ENCODE measurements at regions not wholly inside any gene's neighbourhood (a gene's known extent, or its start where the extent isn't known, plus 50 kb on each side); places are given as distances from the start of the nearest gene placed in this dataset.

DNA sequence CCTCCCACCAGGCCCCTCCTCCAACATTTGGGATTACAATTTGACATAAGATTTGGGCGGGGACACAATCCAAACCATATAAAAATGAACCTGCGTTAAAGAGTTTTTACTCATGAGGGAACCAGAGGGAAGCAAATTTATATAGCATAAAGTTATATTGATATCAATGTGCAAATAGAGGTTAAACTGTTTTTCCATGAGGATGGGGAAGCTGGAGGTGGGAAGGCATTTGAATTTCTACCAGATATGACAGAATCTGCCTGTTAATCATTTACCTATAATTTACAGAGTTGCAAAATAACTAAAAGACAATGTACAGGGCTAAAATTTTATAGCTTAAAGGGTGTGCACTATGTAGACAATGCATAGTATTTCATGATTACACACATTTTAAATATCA is 322.0 kb upstream of the FKBP1C start:
- Histone ChIP-seq H3K4me3 (ENCODE audit: low read depth, low read length) (no peak overlapping the region), H3K4me1 (ENCODE audit: control insufficient read depth, insufficient read depth, low read length) (no peaks in the 10 kb centered on the region), H3K27ac (ENCODE audit: extremely low read depth, low read depth, low read length) (no peak overlapping the region), H3K9me3 (ENCODE audit: control insufficient read depth, insufficient read depth, low read depth, low read length) (no peaks in the 10 kb centered on the region), H3K36me3 (ENCODE audit: control insufficient read depth in 2 of 2, insufficient read depth in 1 of 2, low read length in 2 of 2) (no peaks in the 10 kb centered on the region)
- POLR2A ChIA-PET = no interaction called here
- CTCF ChIA-PET = no interaction called here
- TF ChIP-seq ZNF423 (tag by site-specific recombination; IDR thresholded peaks at IDR 0.05) (no peak), GLI4 (tag by site-specific recombination; IDR thresholded peaks at IDR 0.05) (no peak), ZNF23 (tag by site-specific recombination; IDR thresholded peaks at IDR 0.05; ENCODE audit: borderline replicate concordance) (no peak), ZNF560 (tag by site-specific recombination; IDR thresholded peaks at IDR 0.05; ENCODE audit: borderline replicate concordance) (no peak), ZNF473 (tag by site-specific recombination; IDR thresholded peaks at IDR 0.05) (no peak), TRIM28 (IDR thresholded peaks at IDR 0.05; ENCODE audit: borderline replicate concordance, low read length) (no peak), ZNF561 (tag by site-specific recombination; IDR thresholded peaks at IDR 0.05; ENCODE audit: borderline replicate concordance) (no peak), ZBTB48 (tag by site-specific recombination; IDR thresholded peaks at IDR 0.05) (no peak), ZNF777 (tag by site-specific recombination; IDR thresholded peaks at IDR 0.05; ENCODE audit: borderline replicate concordance) (no peak), ZNF239 (tag by site-specific recombination; IDR thresholded peaks at IDR 0.05) (no peak)
- TF ChIP-seq, protein P1, sequence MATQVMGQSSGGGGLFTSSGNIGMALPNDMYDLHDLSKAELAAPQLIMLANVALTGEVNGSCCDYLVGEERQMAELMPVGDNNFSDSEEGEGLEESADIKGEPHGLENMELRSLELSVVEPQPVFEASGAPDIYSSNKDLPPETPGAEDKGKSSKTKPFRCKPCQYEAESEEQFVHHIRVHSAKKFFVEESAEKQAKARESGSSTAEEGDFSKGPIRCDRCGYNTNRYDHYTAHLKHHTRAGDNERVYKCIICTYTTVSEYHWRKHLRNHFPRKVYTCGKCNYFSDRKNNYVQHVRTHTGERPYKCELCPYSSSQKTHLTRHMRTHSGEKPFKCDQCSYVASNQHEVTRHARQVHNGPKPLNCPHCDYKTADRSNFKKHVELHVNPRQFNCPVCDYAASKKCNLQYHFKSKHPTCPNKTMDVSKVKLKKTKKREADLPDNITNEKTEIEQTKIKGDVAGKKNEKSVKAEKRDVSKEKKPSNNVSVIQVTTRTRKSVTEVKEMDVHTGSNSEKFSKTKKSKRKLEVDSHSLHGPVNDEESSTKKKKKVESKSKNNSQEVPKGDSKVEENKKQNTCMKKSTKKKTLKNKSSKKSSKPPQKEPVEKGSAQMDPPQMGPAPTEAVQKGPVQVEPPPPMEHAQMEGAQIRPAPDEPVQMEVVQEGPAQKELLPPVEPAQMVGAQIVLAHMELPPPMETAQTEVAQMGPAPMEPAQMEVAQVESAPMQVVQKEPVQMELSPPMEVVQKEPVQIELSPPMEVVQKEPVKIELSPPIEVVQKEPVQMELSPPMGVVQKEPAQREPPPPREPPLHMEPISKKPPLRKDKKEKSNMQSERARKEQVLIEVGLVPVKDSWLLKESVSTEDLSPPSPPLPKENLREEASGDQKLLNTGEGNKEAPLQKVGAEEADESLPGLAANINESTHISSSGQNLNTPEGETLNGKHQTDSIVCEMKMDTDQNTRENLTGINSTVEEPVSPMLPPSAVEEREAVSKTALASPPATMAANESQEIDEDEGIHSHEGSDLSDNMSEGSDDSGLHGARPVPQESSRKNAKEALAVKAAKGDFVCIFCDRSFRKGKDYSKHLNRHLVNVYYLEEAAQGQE (tag by site-specific recombination; IDR thresholded peaks at IDR 0.05) = no peak
- TF ChIP-seq, protein P2, sequence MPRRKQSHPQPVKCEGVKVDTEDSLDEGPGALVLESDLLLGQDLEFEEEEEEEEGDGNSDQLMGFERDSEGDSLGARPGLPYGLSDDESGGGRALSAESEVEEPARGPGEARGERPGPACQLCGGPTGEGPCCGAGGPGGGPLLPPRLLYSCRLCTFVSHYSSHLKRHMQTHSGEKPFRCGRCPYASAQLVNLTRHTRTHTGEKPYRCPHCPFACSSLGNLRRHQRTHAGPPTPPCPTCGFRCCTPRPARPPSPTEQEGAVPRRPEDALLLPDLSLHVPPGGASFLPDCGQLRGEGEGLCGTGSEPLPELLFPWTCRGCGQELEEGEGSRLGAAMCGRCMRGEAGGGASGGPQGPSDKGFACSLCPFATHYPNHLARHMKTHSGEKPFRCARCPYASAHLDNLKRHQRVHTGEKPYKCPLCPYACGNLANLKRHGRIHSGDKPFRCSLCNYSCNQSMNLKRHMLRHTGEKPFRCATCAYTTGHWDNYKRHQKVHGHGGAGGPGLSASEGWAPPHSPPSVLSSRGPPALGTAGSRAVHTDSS (tag by site-specific recombination; IDR thresholded peaks at IDR 0.05) = no peak
- TF ChIP-seq, protein P3, sequence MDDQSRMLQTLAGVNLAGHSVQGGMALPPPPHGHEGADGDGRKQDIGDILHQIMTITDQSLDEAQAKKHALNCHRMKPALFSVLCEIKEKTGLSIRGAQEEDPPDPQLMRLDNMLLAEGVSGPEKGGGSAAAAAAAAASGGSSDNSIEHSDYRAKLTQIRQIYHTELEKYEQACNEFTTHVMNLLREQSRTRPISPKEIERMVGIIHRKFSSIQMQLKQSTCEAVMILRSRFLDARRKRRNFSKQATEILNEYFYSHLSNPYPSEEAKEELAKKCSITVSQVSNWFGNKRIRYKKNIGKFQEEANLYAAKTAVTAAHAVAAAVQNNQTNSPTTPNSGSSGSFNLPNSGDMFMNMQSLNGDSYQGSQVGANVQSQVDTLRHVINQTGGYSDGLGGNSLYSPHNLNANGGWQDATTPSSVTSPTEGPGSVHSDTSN (CRISPR knock-in tag; IDR thresholded peaks at IDR 0.05) = no peak

DNA sequence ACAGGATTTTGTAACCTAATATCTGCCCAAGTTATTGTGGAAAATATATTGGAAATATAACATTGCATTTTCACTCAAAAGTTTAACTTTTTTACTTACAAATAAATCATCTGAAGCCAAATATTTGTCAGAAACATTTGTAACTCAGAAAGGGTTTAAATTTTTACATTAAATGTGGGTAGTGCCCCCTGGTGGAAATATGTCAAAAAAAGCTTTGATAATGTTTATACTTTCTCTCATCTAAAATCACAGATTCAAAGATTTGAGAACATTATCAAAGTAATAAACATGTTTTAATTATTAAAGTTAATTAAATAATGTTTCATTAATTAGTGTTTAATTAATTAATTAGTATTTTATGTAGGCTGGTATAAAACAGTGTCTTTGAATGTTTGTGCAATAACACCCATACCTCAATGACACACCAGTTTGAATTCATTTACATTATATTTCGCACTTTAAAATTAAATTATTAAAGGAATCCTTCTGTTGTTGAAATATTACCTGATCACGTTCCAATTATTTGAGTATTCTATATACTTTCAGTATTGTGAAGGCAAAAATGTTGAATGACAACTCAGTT is 320.1 kb upstream of the FKBP1C start:
- Histone ChIP-seq H3K36me3 (ENCODE audit: control insufficient read depth in 2 of 2, insufficient read depth in 1 of 2, low read length in 2 of 2) (no peaks in the 10 kb centered on the region), H3K9me3 (ENCODE audit: control insufficient read depth, insufficient read depth, low read depth, low read length) (no peaks in the 10 kb centered on the region), H3K4me3 (ENCODE audit: low read depth, low read length) (no peak overlapping the region), H3K4me1 (ENCODE audit: control insufficient read depth, insufficient read depth, low read length) (no peaks in the 10 kb centered on the region), H3K27ac (ENCODE audit: extremely low read depth, low read depth, low read length) (no peak overlapping the region)
- CTCF ChIA-PET = interaction anchor here (0.6 to 1.9 kb wide), 4 partner anchors 9 to 385 kb away, joined by 3 to 9 read pairs (median 6); no protein-coding TSS in a partner anchor
- POLR2A ChIA-PET = no interaction called here
- TF ChIP-seq ZNF530 (tag by site-specific recombination; IDR thresholded peaks at IDR 0.05; ENCODE audit: low read depth) (no peak), ZNF544 (tag by site-specific recombination; IDR thresholded peaks at IDR 0.05) (no peak), ZNF366 (tag by site-specific recombination; conservative IDR thresholded peaks at IDR 0.05) (no peak), KLF1 (tag by site-specific recombination; IDR thresholded peaks at IDR 0.05) (no peak), TCF7L2 (IDR thresholded peaks at IDR 0.05; ENCODE audit: borderline replicate concordance, low read depth, low read length) (no peak), ZNF112 (tag by site-specific recombination; IDR thresholded peaks at IDR 0.05) (no peak), ZEB2 (tag by site-specific recombination; IDR thresholded peaks at IDR 0.05) (no peak)
- TF ChIP-seq, protein P4, sequence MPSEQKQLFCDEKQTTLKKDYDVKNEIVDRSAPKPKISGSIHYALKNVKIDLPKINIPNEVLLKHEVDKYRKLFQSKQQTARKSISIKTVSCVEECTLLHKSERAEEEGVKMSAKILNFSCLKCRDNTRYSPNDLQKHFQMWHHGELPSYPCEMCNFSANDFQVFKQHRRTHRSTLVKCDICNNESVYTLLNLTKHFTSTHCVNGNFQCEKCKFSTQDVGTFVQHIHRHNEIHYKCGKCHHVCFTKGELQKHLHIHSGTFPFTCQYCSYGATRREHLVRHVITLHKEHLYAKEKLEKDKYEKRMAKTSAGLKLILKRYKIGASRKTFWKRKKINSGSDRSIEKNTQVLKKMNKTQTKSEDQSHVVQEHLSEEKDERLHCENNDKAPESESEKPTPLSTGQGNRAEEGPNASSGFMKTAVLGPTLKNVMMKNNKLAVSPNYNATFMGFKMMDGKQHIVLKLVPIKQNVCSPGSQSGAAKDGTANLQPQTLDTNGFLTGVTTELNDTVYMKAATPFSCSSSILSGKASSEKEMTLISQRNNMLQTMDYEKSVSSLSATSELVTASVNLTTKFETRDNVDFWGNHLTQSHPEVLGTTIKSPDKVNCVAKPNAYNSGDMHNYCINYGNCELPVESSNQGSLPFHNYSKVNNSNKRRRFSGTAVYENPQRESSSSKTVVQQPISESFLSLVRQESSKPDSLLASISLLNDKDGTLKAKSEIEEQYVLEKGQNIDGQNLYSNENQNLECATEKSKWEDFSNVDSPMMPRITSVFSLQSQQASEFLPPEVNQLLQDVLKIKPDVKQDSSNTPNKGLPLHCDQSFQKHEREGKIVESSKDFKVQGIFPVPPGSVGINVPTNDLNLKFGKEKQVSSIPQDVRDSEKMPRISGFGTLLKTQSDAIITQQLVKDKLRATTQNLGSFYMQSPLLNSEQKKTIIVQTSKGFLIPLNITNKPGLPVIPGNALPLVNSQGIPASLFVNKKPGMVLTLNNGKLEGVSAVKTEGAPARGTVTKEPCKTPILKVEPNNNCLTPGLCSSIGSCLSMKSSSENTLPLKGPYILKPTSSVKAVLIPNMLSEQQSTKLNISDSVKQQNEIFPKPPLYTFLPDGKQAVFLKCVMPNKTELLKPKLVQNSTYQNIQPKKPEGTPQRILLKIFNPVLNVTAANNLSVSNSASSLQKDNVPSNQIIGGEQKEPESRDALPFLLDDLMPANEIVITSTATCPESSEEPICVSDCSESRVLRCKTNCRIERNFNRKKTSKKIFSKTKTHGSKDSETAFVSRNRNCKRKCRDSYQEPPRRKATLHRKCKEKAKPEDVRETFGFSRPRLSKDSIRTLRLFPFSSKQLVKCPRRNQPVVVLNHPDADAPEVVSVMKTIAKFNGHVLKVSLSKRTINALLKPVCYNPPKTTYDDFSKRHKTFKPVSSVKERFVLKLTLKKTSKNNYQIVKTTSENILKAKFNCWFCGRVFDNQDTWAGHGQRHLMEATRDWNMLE (tag by site-specific recombination; conservative IDR thresholded peaks at IDR 0.05; ENCODE audit: low read depth) = no peak
- TF ChIP-seq, protein P5, sequence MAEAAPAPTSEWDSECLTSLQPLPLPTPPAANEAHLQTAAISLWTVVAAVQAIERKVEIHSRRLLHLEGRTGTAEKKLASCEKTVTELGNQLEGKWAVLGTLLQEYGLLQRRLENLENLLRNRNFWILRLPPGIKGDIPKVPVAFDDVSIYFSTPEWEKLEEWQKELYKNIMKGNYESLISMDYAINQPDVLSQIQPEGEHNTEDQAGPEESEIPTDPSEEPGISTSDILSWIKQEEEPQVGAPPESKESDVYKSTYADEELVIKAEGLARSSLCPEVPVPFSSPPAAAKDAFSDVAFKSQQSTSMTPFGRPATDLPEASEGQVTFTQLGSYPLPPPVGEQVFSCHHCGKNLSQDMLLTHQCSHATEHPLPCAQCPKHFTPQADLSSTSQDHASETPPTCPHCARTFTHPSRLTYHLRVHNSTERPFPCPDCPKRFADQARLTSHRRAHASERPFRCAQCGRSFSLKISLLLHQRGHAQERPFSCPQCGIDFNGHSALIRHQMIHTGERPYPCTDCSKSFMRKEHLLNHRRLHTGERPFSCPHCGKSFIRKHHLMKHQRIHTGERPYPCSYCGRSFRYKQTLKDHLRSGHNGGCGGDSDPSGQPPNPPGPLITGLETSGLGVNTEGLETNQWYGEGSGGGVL (tag by site-specific recombination; IDR thresholded peaks at IDR 0.05) = no peak
